CD4-positive, alpha-beta T cell treated with Interleukin-2 at 100 ng/mL for 4 hours (primary cell): ENCODE measurements at regions not wholly inside any gene's neighbourhood (a gene's known extent, or its start where the extent isn't known, plus 50 kb on each side); places are given as distances from the start of the nearest gene placed in this dataset.

ENCODE experiments used
- DNase-seq: peaks from one replicate; pipeline ENCODE4 v3.0.0-alpha.2; 2020; ENCODE audit warnings: low spot score

DNA sequence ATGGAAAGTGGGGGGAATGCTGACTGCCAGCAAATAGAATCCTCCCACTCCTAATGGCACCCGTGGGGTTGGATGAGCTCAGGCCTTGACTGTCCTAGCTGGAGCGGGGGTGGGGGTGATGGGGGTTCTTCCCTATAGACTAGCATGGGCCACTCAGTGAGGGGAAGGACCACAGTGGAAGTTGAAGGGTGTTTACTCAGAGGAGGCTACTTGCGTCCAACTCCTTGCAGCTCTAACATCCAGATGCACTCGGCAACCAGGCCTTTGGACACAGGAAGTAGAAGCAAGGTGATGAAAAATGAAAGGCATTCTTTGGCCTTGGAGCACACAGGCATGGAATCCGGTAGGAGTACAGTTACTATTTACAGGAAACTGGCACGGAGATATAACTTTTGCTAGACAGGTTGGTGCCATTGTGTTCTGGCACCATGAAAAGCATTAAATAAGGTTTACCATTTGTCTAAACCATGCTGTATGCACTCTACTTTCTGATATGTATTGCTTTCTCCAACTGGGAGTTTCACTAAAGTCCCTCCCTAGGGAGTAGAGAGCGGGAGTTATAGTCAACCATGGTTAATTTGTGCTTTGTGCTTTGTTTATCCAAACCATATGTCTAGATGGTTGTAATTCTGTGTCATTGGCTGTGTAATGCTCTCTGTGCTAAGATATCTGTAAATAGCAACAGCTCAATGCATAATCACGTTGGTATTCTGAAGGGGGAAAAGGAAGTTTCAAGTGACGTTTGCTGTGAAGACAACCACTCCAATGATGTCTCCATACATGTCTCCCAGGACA is 125.3 kb downstream of the TSHZ3 start:
- no peak for DNase-seq

DNA sequence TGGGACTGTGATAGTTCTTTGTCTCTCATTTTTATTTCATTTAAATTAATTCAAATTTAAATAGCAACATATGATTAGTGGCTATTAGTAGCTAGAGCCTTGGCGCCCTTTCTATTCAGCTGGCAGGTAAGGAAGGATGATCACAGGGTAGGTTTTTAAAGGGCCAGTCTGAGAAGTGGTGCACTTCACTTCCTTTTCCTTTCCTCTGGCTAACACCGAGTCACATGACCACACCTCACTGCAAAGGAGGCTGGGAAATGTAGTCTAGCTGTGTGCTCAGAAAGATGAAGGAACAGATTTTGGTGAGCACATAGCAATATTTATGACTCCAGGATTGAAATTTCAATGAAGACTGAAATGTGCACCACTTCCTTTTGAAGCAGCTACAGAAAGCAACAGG is 128.7 kb downstream of the TSHZ3 start:
- DNase-seq: peak; percentile 52

DNA sequence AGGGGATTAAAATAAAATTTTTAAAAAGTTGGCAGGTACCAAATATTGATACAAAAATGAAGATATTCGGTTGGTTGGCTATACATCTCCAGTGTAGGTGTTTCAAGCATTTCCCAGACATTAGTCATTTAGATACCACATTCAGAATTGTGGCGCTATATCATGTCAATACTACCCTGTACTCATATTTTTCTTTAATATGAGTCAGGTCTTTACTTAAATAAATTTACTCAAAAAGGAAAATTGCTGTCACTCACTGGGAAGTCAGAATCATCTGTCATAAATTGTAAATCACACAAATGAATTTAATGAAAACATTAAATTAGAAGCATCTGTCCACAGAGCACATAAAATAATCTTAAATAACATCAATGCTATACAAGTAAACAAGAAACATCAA is 134.2 kb downstream of the TSHZ3 start:
- DNase-seq: no peak

DNA sequence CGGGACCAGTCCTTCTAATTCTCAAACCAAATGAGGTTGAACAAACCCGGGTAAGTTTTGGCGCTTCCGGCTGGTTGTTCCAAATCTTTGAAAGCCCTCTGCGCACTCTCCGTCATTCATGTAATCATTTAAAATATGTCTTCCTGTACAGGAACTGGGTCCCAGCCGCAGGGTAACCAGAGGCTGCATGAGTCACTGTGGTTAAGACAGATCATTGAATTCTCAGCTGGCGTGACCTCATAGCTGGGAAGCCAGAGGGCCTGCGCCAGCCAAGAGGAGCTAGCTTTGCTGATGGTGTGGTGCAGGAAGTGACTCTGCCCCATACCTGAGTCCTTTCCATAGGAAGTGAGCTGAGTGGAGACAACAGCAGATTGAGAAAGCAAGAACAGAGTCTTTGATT is 135.2 kb downstream of the TSHZ3 start:
- DNase-seq: peak; percentile 89

DNA sequence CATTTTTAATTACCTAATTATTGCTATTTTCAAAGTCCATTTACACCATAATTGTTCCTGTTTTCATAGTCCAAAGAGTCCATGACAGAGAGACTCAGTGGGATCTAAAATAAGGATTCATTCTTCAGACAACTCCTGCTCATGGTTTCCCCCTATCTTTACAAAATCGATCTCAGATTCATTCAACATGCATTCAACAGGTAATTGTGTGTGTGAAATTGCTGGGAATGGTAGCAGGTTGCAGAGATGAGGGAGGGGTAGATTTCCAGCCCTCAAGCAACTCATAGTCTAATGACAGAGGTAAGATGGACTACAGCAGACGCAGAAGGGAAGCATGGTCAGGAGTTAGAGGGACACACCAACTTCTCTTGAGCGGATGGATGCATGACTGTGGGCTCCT is 138.1 kb downstream of the TSHZ3 start:
- DNase-seq: no peak

DNA sequence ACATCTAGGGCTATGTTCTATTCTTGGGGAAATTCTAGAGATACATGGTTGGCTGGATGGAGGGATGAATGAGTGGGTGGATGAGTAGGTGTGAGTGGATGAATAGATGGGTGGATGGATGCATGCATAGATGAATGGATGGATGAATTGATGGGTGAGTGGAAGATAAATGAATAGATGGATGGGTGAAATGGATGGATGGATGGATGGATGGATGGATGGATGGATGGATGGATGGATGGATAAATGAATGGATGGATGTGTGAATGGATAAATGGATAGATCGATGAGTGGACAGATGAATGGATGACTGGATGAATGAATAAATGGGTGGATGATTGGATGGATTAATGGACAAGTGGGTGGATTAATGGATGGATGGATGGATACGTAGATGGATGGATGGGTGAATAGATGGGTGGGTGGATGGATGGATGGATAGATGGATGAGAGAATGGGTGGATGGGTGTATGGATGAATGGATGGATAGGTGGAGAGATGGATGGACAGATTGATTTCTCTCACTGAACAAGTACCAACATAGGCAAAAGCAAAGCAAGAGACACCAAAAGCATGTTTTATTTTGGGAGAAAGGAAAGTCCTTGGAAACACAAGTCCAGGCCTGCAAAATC is 143.2 kb downstream of the TSHZ3 start:
- no peak for DNase-seq

DNA sequence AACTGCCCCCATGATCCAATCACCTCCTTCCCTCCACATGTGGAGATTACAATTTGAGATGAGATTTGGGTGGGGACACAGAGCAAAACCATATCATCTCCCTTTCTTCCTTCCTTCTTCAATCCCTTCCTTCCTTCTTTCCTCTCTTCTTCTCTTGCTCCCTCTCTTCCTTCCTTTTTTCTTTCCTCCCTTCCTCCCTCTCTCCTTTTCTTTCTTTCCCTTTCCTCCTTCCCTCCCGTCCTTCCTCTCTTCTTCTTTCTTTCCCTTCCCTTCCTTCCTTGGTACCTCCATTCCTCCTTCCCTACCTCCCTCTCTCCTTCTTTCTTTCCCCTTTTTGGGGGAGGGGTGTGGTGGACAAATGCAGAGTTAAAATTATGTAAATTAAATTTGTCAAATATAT is 145.1 kb downstream of the TSHZ3 start:
- no peak for DNase-seq

DNA sequence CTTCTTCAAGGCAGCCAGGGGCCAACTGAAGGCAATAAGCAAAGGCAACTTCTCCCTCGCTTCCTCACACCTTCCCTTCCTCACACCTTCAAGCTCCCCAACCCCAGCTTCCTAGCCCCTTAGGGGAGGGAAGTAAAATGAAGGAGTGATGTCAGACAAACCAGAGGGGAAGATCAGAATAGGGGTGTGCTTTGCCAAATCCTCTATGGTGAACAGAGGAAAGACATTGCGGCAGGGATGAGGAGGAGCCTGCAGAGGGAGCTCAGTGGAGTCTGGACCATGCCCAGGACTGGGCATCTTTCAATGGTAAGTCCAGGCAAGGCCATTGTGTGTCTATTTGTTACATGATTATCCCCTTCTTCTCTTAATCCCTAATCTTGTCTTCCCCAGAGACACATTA is 164.0 kb downstream of the TSHZ3 start:
- DNase-seq: no peak

DNA sequence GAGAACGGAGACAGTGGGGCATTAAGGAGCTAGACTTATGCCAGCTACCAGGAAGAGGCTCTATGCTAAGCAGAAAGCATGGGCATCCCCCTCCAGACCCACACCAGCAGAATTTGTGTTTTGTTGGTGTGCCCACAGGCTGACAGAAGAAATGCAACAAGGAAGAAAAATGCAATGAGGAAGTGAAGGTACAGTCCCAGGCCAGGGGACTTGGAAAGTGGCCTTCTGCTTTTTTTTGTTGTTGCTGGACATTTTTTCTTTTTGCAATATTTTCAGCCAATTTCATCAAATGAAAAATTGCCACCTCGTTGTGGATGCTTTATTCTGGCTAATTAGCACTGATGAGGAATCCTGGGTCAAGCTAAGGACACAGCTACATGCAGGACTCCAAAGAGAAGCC is 167.7 kb downstream of the TSHZ3 start:
- no peak for DNase-seq

DNA sequence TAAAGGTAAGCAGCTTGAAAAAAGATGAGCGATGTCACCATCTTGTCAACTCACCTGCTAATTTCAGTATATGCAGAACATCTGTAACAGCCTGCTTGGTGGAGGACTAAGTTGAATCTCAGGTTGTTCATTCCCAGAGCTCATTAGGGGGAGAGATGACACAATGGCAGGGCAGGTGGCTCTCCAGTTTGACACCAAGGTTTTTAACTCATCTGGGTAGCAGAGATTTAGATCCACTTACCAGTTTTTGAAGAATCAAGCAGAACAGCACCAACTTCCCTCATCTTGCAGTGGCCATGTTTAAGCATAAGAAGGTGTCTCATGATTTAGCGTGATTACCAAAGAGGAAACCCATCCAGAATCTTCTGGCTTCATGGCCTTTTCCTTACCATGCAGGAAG is 168.3 kb downstream of the TSHZ3 start:
- DNase-seq: no peak

DNA sequence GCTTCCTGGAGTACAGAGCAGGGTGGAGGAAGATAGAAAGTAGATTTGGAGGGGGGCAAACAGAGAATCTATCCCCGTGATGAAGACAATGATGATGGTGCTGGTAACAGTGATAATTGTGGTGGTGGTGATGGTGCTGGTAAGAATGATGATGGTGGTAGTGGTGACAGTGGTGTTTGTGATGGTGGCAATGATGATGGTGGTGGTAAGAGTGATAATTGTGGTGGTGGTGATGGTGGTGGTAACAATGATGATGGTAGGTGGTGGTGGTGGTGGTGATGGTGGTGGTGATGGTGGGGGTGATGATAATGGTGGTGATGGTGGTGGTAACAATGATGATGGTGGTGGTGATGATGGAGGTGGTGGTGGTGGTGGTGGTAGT is 169.8 kb downstream of the TSHZ3 start:
- DNase-seq: no peak

DNA sequence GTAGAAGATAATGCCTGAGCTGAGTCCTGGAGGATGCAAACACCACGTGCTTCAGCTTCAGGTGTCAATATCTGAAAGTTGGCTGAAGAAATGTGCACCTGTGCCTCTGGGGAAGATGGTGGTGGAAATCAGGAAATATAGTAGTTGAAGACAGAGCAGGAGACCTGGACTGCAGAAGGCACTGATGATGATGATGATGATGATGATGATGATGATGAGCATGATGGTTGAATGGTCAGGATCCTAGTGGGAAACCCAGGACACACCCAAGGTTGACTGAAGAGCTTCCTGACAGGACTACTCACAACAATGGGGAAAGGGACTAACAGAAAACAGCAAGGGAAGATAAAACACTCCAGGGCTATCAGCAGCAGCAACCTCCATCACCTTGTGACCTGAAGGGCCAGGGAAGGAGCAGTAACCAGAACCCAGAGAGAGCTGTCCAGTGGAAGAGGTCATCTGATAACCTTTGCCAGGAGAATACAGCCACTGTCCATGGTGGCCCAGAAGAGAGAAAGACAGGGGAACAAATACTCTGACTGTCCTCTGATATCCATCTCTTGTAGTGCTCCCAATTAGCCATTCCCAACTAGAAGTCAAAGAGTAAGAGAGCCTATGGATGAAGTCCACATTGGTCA is 170.3 kb downstream of the TSHZ3 start:
- DNase-seq: no peak

DNA sequence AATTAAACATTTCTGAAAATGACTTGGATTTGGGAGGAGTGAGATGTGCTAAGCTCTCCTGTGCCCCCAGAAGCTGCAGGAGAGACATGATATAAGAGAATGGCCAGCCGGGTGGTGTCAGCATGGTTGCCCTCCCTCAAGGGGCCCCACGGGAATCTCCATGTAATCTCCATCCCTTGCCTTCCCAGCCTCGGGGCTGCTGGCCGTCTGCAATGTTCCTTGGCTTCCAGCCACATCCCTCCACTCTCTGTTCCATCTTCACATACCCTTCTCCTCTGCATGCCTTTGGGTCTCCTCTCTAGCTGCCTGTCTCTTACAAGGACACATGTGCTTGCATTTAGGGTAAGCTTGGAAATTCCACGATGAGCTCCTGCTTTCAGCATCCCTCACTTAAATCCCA is 172.0 kb downstream of the TSHZ3 start:
- DNase-seq: no peak

DNA sequence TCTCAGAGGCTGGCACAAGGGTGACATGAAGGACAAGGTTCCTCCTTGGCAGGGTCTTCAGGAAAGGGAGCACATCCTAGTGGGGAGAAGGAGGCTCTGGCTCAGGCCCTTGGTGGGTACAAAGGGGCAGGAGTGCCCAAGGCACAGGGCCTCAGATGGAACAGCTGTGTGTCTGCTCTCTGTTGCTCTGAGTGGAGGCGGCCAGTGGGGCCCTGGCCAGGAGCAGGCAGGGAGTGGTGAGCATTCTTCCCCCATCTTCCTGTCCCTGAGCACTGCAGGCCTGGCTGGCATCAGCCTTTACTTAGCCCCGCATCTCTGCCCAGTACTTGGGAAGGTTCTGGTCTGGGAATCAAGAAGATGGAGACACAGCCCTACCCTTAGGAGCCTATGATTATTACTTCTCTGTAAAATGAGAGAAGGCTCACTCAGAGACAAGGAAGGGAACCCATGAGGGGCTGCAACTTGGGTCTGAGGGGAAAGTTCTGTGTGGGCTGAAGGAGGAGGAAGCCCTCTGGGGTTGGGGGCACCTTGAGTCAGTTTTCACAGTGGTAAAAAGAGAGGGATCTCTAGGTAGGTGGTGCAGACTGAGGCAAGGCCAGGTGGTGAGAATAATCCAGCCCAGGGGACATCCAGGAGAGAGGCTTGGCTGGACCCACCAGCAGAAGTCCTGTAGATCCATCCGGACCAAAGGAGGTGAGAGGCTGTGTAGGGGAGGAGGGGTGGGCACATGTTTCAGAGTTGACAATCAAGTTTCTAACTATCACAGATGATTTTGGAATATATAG is 173.5 kb downstream of the TSHZ3 start:
- no peak for DNase-seq

DNA sequence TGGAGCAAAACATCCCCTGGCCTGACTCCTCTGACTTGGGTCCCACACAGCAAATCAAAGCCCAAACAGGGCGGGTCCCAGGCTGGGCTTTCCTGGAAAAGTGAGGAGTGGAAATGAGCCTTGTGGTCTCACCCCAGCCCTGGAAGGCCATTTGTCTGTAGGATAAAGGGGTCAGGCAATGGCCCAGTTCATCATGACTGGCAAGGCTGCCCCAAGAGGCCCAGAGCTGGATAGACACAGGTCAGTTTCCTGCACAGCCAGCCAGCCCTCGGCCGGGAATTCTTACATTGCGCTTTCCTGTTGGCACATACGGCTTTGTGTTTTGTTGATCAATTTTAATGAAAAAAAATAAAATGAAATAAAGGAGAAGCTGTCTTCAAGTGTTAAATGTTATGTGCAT is 174.3 kb downstream of the TSHZ3 start:
- DNase-seq: no peak

DNA sequence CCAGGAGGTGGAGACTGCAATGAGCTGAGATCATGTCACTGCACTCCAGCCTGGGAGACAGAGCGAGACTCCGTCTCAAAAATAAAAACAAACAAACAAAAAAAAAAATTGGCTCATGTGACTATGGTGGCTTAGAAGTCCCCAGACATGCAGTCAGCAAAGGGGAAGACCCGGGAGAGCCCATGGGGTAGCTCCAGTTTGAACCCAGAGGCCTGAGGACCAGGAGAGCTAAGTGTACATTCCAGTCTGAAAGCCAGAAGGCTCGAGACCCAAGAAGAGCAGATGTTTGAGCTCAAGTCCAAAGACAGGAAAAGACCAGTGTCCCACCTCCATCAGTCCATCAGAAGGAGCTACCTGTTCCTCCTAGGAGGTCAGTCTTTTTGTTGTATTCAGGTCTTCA is 175.2 kb downstream of the TSHZ3 start:
- DNase-seq: no peak

DNA sequence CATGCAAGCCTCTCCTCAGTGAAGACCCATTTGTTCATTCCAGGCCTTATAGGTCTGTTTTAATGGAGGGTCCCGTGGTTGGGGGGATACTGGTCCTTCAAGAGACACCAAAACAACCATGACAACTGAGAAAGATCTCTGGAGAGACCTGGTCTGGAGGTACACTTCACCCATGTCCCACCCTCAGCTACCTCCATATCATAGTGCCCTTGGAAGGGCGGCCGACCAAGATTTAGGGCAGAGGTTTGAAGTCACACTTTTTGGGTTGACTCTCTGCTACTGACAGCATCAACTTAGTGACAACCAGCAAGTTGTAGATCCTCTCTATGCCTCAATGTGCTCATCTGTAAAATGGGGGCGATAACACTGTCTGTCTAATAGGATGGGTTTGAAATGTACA is 177.3 kb downstream of the TSHZ3 start:
- DNase-seq: no peak

DNA sequence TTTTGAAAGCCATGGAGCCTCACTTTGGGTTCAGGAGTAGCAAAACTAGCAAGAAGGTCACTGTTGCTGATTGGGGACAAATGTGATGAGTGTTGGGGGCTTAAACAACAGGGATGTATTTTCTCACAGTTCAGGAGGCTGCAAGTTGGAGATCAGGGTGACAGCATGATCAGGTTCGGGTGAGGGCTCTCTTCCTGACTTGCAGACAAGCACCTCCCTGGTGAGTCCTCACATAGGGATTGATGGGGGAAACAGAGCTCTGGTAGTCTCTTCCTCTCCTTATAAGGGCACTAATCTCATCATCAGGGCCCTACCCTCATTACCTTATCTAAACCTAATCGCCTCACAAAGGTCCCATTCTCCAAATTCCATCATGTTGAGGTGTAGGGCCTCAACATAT is 179.2 kb downstream of the TSHZ3 start:
- no peak for DNase-seq

DNA sequence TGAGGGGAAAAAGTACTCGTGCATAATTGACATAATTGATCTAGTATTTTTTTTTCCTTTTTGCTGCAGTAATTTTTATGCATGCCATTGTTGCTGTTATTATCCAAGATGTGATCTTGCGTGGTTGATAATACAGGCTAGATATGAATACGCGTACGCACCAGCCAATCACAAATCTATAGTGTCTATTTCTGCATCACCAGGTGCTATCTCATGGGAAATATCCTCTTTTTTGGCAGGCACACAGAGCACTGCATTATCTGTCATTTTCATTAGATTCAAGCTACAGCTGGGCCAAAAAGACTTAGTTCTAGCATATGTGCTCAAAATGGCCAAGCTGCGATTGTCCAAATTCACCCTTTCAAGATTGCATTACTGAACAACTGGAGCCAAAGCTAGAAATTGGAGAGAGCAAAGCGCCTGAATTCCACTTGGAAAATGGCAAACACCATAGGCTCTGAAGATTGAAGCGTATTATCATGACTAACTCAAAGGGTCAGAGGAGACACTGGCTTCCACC is 181.1 kb downstream of the TSHZ3 start:
- DNase-seq: no peak

DNA sequence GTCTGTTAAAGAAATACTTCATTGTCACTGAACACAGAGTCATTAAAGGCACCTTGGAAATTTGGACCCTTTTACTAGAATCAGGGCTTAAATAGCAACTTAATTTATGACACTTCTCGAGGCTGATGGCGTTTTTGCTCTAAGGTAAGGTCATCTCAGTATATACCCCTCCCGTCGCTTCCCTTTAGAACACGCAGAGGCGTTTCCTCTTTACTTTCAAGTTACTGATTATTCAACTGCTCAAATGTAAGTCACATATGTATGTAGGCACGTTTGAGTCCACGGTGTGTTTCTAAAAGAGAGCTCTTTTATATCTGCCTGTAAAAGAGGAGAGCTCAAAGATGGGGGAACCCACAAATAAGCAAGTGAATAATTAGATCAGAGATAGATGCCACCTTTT is 181.5 kb downstream of the TSHZ3 start:
- DNase-seq: no peak

DNA sequence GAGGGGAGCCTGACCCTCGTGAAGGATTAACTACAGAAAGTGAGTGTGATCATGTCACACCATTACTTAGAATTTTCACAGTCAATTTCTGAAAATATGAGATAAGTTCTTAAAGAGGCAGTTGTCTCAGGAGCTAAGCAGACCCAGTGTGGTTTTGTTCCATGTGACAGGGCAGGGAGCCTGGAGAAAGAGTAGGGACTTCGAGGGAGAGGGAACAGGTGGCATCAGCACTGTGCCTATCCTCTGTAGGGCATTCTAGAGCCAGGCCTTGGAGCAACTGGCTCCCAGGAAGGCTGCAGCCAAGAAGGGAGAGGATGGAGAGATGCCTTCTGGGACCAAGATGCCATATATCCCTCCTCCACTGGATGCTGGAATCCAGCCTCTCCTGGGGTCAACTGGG is 183.0 kb downstream of the TSHZ3 start:
- DNase-seq: no peak

DNA sequence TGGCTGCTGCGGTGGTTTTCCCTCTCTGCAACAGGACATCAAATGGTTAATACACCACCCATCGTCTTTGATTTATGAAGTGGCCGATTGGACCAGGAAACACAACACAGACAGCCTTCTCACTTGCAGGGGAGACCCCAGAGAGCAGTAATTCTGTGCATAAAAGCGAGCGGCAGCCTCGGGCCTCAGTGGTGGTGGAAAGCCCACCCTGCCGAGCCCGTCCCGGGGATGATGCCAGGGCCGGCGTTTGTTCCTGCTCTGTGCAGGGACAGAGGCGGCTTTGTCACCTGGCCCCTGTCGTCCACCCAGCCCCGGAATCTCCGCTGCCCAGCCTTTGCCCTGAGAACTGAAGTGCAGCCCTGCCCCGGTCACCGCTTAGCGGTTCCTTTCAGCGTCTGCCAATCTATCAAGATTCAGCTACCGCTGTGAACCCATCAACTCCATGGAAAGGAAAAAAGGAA is 184.4 kb downstream of the TSHZ3 start:
- DNase-seq: no peak
